ENCODE measurements at regions not wholly inside any gene's neighbourhood (a gene's known extent, or its start where the extent isn't known, plus 50 kb on each side); places are given as distances from the start of the nearest gene placed in this dataset.

DNA sequence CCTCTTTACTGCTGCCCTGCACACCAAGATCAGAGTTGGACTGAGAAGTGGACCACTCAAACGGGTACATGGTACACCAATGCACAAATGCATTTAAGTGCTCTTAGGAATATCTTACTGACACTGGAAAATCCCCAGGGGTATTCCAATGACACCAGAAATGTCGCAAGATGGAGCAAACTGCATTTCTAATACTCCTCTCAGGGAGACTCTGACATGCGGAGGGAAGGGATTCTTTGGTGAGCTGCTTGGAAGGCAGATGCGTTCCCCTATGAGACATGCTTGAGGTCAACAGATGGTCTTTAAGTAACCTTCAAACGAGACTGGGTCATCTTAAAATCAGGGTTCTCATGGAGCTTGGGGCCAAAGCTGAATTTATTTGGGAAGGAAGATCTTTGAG is 521.8 kb upstream of the TCF4 start:
- Histone ChIP-seq H3K4me3 (ENCODE audit: low read depth, low read length) (no peak overlapping the region), H3K9me3 (no peaks in the 10 kb centered on the region), H3K36me3 (ENCODE audit: control insufficient read depth, insufficient read depth, low read length) (no peaks in the 10 kb centered on the region), H3K4me1 (no peaks in the 10 kb centered on the region), H3K27me3 (replicated peaks; ENCODE audit: control insufficient read depth, insufficient read depth, low read length) (no peaks in the 10 kb centered on the region)
- peaks cover 6% of the 10 kb centered on the region for H3K27me3 Mint-ChIP-seq (ENCODE audit: insufficient read depth, unreplicated experiment)
- no peak for DNase-seq
- POLR2A ChIA-PET = no interaction called here
- peaks cover 7% of the 10 kb centered on the region for H3K4me1 Mint-ChIP-seq (ENCODE audit: low read depth, unreplicated experiment)
- H3K36me3 Mint-ChIP-seq (ENCODE audit: insufficient read depth, unreplicated experiment) = no peaks in the 10 kb centered on the region
- TF ChIP-seq, protein P1, sequence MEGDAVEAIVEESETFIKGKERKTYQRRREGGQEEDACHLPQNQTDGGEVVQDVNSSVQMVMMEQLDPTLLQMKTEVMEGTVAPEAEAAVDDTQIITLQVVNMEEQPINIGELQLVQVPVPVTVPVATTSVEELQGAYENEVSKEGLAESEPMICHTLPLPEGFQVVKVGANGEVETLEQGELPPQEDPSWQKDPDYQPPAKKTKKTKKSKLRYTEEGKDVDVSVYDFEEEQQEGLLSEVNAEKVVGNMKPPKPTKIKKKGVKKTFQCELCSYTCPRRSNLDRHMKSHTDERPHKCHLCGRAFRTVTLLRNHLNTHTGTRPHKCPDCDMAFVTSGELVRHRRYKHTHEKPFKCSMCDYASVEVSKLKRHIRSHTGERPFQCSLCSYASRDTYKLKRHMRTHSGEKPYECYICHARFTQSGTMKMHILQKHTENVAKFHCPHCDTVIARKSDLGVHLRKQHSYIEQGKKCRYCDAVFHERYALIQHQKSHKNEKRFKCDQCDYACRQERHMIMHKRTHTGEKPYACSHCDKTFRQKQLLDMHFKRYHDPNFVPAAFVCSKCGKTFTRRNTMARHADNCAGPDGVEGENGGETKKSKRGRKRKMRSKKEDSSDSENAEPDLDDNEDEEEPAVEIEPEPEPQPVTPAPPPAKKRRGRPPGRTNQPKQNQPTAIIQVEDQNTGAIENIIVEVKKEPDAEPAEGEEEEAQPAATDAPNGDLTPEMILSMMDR (IDR thresholded peaks at IDR 0.05; ENCODE audit: insufficient read depth in 1 of 2, low read depth in 1 of 2, low read length in 1 of 2, severe bottlenecking in 1 of 2, unreplicated experiment in 1 of 2) = no peak
- H3K9me3 Mint-ChIP-seq (ENCODE audit: unreplicated experiment) = no peaks in the 10 kb centered on the region
- CTCF ChIA-PET = no interaction called here
- no peak overlapping the region for H3K4me3 Mint-ChIP-seq (ENCODE audit: unreplicated experiment)
- H3K27ac Mint-ChIP-seq (ENCODE audit: unreplicated experiment) = no peak overlapping the region
- intact Hi-C loops (cut with micrococcal nuclease; ENCODE audit: unreplicated experiment) = no loop called here
- no TSS peak for BruUV-seq (replicated peaks)

DNA sequence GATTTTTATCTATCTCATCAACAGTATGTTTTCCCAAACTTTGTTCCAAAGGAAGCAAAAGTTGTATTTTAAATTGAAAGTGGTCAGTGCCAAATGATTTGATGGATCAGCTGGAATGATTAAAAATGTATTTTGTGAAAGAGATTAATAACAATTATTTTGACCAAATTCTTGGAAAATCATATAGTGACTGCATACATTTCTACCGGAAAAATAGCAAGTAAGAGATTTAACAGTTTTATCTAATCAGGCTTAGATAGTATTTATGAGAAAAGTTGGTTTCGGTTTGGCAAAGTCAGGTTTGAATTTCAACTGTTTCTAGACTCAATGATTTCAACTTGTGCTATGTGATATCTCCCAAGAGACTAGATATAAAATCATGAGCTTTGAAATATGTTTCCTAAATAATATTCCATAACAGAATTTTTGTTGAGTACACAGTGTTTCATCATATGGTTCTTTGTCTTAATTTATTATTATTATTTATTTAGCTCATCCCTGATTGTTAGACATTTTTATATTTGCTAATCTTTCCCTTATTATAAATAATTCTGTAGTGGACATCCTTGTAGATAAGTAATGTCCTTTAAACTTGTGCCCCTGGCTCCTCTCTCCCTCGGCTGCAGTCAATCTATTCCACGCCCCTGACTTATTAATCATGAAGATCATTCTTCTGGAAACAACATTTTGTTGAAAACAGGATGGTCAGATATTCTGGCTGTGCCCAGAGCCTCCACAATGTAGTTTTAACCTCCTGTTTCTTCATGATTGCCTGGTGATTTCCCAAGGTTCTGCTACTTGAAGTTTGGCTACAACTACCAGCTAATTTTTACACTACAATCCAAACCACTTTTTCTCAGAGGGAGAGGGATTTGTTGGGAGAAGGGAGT is 520.7 kb upstream of the TCF4 start:
- no peak for DNase-seq
- H3K9me3 Mint-ChIP-seq (ENCODE audit: unreplicated experiment) = peaks cover 9% of the 10 kb centered on the region
- TF ChIP-seq, protein P1 (IDR thresholded peaks at IDR 0.05; ENCODE audit: insufficient read depth in 1 of 2, low read depth in 1 of 2, low read length in 1 of 2, severe bottlenecking in 1 of 2, unreplicated experiment in 1 of 2) = no peak
- CTCF ChIA-PET = no interaction called here
- no peak overlapping the region for H3K4me3 Mint-ChIP-seq (ENCODE audit: unreplicated experiment)
- no peaks in the 10 kb centered on the region for H3K36me3 ChIP-seq (ENCODE audit: control insufficient read depth, insufficient read depth, low read length)
- H3K36me3 Mint-ChIP-seq (ENCODE audit: insufficient read depth, unreplicated experiment) = no peaks in the 10 kb centered on the region
- H3K9me3 ChIP-seq = no peaks in the 10 kb centered on the region
- H3K4me3 ChIP-seq (ENCODE audit: low read depth, low read length) = no peak overlapping the region
- H3K27me3 Mint-ChIP-seq (ENCODE audit: insufficient read depth, unreplicated experiment) = peaks cover 3% of the 10 kb centered on the region
- H3K27me3 ChIP-seq (replicated peaks; ENCODE audit: control insufficient read depth, insufficient read depth, low read length) = no peaks in the 10 kb centered on the region
- no peak overlapping the region for H3K27ac Mint-ChIP-seq (ENCODE audit: unreplicated experiment)
- POLR2A ChIA-PET = no interaction called here
- intact Hi-C loops (cut with micrococcal nuclease; ENCODE audit: unreplicated experiment) = no loop called here
- BruUV-seq (replicated peaks) = no TSS peak
- H3K4me1 Mint-ChIP-seq (ENCODE audit: low read depth, unreplicated experiment) = peaks cover 7% of the 10 kb centered on the region
- H3K4me1 ChIP-seq = no peaks in the 10 kb centered on the region

DNA sequence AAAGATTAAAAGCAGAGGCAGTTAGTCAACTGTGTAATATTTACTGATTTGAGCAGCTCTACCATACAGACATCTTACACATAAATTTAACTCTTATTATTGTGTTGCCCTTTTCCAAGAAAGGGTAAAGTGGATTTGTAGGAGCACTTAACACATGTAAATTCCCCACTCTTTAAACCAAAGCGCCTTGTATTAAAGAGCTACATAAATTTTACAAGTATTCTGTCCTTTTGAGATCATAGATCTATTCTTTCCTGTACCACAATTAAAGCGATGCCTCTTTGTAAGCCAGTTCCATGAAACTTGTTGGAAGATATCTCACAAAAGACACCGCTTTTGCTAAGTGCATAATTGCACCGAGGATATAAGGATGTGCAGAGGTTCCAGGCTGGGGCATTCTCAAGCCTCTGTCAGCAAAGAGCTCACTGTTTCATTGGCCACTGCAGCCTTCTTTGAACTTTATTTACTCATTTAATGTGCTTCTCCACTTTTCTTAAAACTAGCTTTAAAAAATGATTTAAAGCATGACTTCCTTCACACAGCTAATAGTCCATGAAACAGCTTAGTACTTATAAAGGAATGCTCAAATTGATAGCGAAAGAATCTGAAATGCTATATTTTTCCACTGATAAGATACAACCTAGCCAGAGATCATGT is 520.0 kb upstream of the TCF4 start:
- H3K27me3 Mint-ChIP-seq (ENCODE audit: insufficient read depth, unreplicated experiment) = peaks cover 7% of the 10 kb centered on the region
- CTCF ChIA-PET = interaction anchor here (0.5 kb wide), 1 partner anchor 206 kb away, joined by 3 read pairs; no protein-coding TSS in a partner anchor

More for the DNA sequence above, 520.0 kb upstream of the TCF4 start:
- POLR2A ChIA-PET = no interaction called here
- H3K9me3 ChIP-seq = no peaks in the 10 kb centered on the region
- no TSS peak for BruUV-seq (replicated peaks)
- no peak for DNase-seq
- Mint-ChIP-seq H3K9me3 (ENCODE audit: unreplicated experiment) (peaks cover 12% of the 10 kb centered on the region), H3K36me3 (ENCODE audit: insufficient read depth, unreplicated experiment) (no peaks in the 10 kb centered on the region), H3K4me1 (ENCODE audit: low read depth, unreplicated experiment) (peaks cover 7% of the 10 kb centered on the region), H3K4me3 (ENCODE audit: unreplicated experiment) (no peak overlapping the region), H3K27ac (ENCODE audit: unreplicated experiment) (no peak overlapping the region)
- H3K4me1 ChIP-seq = no peaks in the 10 kb centered on the region
- no peaks in the 10 kb centered on the region for H3K27me3 ChIP-seq (replicated peaks; ENCODE audit: control insufficient read depth, insufficient read depth, low read length)
- intact Hi-C loops (cut with micrococcal nuclease; ENCODE audit: unreplicated experiment) = no loop called here
- TF ChIP-seq, protein P1 (IDR thresholded peaks at IDR 0.05; ENCODE audit: insufficient read depth in 1 of 2, low read depth in 1 of 2, low read length in 1 of 2, severe bottlenecking in 1 of 2, unreplicated experiment in 1 of 2) = no peak
- H3K36me3 ChIP-seq (ENCODE audit: control insufficient read depth, insufficient read depth, low read length) = no peaks in the 10 kb centered on the region
- H3K4me3 ChIP-seq (ENCODE audit: low read depth, low read length) = no peak overlapping the region

Data from Caco-2 (cell line).